Activated CD8-positive, alpha-beta memory T cell treated with anti-CD3 and anti-CD28 coated beads for 36 hours (primary cell): ENCODE measurements at regions not wholly inside any gene's neighbourhood (a gene's known extent, or its start where the extent isn't known, plus 50 kb on each side); places are given as distances from the start of the nearest gene placed in this dataset.
"Not testable (repeated sequence)": the region's sequence is repeated elsewhere in the genome, so short reads cannot be mapped to it uniquely, and the experiment has no call there.

Experiments used
- CTCF ChIA-PET: fragments of 350-600 bp; sonication (Branson Sonifier 250); formaldehyde crosslinking; loops from one replicate; lab custom pipeline; 2021; ENCODE audit warnings: antibody characterized with exemption; lab: Charles Lee
- POLR2A ChIA-PET: fragments of 350-600 bp; sonication (Branson Sonifier 250); formaldehyde crosslinking; loops from one replicate; lab custom pipeline; 2021; ENCODE audit warnings: antibody characterized with exemption; lab: Charles Lee

DNA sequence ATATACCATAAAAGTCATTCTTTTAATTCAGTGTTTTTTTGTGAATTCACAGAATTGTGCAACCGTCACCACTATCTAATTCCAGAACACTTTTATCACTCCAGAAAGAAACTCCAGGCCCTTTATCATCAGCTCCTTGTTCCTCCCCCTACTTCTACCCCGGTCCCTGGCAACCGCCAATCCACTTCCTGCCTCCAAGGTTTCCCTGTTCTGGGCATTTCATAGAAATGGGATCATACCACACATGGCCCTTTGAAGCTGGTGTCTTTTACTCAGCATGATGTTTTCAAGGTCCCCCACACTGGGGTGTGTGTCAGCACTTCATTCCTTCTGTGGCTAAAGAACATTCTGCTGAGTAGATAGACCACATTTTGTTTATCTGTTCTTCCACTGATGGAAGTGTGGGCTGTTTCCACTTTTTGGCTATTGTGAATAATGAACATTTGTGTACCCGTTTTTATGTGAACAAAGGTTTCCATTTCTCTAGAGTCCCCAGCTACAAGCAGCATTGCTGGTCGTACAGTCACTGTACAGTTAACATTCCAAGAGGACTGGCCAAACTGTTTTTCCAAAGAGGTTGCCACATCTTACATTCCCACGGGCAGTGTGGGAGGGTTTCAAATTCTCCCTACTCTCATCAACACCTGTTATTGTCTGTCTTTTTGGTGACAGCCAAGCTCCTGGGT lies 75.8 kb upstream of the ZNF469 start:
- POLR2A ChIA-PET, result no interaction called here
- CTCF ChIA-PET, result no interaction called here

DNA sequence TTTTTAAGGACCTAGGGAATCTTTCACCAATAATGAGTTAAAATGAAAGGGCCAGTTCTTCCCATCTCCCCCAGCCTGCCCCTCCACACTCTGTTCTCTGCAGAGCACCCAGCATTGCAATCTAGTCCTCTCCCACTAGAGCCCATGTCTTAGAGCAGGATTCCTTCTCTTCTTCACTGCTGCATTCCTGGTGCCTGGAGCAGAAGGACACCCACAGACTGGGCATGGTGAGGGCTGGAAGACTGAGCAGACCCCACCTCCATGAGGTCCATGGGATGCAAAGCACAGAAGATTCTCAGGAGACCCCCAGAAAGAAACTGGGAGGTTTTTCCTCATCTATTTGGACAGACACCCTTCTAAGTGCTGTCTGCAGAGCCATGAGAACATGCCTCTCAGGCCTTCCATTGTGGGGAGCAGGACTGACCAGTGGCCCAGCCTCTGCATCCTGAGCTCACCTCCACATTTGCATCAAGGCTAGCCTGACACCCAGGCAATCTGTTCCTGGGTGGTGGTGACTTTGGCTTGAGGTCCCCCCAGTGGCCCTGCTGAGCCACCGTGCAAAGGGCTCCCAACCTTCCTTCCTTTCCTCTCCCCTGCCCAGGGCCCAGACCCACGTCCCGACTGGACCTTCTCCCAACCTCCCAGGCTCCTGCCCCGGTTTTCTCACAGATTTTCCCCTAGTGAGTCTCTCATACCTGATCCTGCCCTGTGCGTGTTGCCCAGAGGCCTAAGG lies 74.2 kb upstream of the ZNF469 start:
- ChIA-PET POLR2A (no interaction called here), CTCF (no interaction called here)

DNA sequence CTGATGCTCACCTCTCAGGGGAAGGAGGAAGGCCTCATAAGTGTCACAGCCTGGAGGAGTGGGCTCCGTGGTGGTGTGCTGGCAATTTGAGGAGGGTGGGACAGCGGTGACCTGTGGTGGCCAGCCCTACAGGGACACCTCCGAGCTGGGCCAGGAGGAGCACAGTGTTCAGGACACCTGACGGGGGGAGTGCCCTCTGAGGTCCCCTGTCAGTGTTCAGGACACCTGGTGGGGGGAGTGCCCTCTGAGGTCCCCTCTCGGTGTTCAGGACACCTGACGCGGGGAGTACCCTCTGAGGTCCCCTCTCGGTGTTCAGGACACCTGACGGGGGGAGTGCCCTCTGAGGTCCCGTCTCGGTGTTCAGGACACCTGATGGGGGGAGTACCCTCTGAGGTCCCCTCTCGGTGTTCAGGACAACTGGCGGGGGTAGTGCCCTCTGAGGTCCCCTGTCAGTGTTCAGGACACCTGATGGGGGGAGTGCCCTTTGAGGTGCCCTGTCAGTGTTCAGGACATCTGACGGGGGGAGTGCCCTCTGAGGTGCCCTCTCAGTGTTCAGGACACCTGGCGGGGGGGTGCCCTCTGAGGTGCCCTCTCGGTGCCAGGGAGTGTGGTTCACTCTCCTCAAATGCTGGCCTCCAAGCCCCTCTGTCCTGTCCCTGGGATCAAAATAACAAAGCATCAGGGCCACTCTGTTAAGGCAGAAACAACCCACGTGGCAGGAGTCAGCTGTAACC lies 73.4 kb upstream of the ZNF469 start:
- ChIA-PET POLR2A (no interaction called here), CTCF (no interaction called here)

DNA sequence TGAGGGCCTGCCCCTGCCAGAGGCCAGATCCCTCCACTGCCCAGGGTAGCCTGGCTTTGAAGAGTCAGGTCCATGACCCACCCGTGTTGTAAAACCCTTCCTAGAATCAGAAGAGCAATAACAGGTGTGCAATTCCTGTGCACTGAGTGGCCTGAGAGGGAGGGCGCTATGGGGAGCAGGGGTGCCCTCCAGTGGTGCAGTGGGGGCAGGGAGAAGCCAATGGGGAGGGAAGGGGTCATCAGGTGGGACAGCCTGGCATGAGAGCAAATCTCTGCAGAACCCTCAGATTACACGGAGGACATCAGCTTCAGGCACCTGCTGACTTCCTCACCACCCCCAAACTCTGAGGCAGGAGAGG lies 72.9 kb upstream of the ZNF469 start:
- CTCF ChIA-PET, result no interaction called here
- POLR2A ChIA-PET, result no interaction called here

DNA sequence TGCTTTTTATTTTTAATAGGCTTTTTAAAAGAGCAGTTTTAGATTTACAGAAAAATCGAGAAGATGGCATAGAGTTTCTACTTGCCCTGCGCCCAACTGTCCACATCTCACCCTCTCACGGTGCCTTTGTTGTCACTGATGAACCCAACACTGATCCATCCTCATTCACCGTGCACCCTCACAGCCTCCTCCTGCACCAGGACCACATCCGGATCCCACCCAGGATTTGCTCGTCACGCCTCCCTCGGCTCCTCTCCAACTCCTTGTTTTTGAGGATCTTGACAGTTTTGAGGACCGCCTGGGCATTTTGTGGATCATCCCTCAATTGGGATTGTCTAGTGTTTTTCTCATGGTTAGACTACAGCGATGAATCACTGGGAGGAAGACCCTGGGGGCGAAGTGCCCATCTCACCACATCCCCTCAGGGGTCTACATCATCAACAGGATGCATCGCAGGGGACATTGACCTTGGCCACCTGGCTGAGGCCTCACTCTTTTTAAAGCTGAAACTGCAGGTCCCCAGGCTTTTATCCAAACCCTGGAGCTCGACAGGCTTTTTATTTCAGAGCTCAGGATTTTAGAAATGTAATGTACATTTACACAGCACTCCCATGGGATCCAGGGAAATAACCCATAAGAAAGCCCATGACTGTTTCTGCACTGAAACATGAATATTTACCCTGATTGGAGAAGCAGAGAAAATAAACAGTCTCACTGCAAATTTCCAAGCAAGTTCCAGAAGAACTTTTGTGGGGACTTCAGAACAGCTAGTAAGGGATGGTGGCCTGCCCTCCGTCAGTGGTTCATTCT lies 71.8 kb upstream of the ZNF469 start:
- POLR2A ChIA-PET, result no interaction called here
- CTCF ChIA-PET, result no interaction called here

DNA sequence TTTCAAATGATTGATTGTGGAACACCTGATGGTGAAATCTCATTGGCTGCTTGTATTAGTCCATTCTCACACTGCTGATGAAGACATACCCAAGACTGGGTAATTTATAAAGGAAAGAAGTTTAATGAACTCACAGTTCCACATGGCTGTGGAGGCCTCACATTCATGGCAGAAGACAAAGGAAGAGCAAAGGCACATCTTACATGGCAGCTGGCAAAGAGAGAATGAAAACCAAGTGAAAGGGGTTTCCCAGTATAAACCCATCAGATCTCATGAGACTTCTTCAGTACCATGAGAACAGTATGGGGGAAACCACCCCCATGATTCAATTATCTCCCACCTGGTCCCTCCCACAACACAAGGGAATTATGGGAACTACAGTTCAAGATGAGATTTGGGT lies 70.9 kb upstream of the ZNF469 start:
- CTCF ChIA-PET, POLR2A ChIA-PET: not testable (repeated sequence)

DNA sequence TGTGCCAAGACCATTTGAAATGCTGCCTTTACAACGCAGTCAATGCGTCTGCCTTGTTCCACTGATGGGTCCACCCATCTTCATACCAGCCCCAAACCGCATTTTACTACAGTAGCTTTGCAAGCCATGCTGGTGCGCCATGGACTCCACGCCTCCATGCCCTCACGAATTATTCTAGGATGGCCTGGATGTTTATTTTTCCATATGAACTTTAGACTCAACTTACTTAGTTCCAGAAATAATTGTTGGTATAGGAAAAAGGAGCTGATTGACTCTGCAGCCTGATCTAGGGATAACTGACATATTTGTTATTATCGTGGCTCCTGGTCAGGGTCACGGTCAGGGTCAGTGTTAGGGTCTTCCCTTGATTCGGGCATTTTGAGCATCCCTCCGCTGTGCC lies 70.0 kb upstream of the ZNF469 start:
- CTCF ChIA-PET, result no interaction called here

DNA sequence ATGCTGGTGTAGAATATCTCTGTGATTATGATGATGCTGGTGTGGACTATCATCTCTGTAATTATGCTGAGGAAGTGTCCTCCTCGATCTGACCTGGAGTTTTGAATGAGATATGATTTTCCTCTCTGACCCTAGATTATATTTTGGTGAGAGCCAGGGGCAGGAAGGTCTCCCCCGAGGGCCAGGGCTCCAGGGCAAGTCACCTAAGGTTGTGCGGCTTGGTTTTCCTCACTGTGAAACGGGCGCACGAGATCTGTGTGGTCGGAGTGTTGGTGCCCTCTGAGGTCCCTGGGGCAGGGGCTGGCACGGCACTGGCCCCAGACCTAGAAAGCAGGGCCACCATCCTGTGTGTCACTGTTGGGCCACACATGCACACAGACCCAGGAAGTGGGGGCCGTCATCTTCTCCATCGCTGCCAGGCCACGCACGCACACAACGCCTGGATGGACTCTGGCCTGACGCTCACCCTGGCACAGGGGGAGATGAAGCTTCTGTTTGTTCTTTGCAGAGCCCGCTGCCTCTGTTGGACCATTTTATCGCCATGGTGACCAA lies 67.7 kb upstream of the ZNF469 start:
- CTCF ChIA-PET, result no interaction called here
- POLR2A ChIA-PET, result no interaction called here

More for the DNA sequence above, 70.0 kb upstream of the ZNF469 start:
- POLR2A ChIA-PET, result no interaction called here

DNA sequence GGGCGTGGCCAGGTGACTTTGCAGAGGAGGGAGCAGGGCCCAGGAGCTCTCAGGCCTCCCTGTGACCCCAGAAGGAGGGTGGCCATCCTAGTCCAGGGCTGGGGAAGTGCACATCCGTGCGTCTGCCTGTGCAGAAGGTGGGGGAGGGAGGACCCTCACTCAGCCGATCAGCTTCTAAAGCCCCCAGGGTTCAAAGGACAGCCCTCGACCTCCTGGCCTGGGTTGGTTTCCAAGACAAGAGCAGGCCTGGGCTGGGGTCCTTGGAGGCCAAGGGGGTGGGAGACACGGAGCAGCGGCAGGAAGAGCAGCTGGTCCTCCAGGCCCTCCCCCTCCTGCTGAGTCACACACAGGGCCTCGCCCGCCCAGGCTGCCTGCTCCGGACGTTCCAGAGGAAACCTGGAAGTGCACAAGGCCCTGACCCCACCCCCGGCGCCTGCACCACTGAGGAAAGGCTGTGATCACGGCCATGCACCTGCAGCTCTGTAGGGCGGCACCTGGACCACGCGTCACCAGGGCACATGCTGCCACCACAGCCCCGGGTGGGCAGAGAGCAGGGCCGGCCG lies 67.1 kb upstream of the ZNF469 start:
- ChIA-PET CTCF (no interaction called here), POLR2A (no interaction called here)

DNA sequence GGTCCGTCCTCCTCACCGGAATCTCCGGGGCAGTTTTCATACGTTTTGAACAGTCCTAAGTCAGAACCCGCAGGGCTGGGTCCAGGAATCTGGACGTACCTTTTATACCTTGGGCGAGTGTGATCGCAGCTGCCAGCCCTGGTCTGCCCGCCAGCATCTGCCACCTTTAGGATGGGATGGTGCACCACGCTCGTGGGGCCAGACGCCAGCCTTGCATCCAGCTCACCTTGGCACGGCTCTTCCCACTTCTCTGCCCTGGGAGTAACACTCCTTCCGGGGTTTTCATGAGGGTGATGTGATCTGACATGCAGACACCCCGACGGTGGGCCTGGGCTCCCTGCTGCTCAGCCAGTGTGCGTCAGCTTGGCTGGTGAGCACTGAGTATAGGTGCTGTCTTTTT lies 66.6 kb upstream of the ZNF469 start:
- POLR2A ChIA-PET, result no interaction called here
- CTCF ChIA-PET, result no interaction called here

DNA sequence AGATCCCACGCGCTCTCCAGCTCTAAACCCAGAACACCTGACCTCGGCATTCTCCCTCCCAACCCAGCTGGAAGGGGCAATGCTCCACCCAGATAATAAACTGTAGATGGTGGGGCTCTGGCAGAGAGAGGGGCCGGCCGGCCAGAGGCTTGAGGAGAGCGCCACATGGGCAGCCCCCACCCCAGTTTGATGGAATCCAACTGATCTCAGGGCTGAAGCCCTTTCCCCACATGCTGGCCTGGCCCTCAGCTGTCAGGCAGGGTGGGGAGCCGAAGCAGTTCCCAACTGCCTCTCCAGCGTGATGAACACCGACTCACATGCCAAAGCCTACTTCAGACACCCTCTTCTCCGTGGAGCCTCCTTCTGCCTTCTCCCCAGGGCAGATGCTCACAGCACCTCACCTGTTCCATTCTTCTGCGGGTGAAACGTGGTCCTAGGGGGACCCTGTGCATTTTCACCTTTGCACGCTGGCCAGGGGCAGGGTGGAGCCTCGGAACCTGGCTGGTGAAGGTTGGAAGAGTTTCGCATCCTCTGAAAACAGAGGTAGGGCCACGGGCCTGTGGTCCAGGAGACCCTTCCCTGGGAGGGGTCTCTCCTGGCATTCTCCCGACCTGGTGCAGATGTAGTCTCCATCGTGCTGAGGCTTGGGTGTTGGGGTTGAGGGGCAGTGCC lies 65.7 kb upstream of the ZNF469 start:
- POLR2A ChIA-PET, result no interaction called here
- CTCF ChIA-PET, result no interaction called here

DNA sequence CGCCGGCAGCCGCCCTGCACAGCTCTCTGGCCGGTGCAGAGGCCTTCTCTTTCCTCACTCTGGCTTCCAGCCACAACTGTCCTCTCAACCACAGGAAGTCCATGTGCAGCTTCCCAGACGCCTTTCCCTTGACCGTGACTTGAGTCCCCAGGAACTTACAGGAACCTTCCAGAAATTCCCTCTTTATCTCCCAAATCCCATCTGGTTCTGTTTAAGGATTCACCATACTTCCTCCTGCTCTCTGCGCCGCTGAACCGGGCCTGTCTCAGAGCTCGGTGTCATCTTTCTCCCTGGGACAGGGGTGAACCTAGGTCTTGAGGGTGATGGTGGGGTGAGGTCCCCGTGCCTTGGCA lies 65.2 kb upstream of the ZNF469 start:
- CTCF ChIA-PET, result no interaction called here
- POLR2A ChIA-PET, result no interaction called here

DNA sequence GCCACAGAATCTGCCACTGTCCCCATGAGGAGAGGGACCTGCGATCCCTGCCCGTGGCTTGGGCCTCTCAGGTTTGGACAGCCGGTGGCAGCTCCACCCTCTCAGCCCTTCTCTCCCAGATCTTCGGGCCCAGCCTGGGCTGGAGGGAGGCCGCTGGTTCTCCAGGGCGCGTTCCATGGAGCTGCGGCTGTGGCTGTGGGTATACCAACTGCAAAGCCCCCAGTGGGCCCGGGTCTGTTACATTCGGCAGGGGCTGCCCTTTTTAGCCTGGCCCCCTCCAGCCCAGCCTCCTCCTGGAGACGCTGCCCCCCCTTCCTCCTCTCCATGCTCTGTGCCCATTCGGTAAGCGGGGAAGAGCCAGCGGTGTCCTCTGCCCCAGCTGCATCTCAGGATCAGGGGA lies 64.7 kb upstream of the ZNF469 start:
- CTCF ChIA-PET, result no interaction called here

DNA sequence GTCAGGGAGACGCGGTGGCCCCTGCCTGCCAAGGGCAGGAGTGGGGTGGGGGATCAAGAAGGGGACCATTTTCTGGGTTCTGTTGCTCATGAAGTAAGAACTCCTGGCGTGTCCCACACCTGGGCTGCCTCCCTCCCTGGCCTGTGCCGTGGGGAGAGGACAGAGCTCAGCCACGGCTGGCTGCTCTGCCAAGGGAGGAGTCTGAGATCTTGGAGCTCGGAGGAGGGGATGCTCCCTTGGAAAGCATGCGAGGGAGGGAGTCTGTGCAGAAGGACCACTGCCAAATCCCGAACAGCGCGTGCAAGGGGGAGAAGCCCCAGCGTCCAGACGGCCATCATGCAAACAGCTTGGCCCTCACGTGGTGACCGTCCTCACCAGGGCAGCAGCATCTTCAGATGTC lies 64.2 kb upstream of the ZNF469 start:
- ChIA-PET POLR2A (no interaction called here), CTCF (no interaction called here)

More for the DNA sequence above, 64.7 kb upstream of the ZNF469 start:
- POLR2A ChIA-PET, result no interaction called here

DNA sequence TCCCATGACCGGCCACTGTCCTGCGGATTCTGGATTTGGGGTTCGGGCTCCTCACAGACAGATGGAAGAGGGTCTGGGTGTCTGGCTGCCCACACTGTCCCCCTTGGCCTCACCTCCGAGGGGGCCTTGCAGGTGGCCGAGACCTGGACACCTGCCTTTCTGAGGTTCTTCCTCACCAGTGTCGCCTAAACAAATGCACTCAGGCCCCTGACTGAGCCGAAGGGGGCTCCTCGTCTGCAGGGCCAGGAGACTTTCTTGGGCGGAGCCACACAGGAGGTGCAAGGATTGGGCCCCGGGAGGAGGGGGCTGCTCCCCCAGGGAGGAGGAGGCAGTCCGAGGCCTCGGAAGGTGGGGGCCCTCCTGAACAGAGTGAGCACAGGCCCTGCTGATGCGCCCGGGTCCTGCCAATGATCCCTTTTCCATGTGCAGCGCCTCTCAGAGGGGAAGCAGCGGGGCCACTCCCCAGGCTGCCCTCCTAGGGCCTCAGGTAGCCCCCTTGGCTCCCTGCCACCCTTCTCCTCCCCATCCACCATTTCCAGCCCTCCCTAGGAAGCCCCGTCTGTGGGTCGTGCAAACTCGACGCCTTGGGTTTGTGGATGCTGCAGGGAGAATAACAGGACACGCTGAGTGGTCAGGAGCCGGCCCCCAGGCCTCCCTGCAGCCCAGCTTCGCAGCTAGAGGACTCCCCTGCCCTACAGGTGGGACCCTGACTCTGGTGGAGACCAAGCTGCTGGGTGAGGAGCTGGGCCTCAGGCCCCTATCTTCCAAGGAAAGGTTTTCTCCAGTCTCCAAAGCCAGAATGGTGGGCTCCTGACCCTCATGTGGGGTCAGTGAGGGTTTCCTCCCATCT lies 63.4 kb upstream of the ZNF469 start:
- CTCF ChIA-PET, result no interaction called here

DNA sequence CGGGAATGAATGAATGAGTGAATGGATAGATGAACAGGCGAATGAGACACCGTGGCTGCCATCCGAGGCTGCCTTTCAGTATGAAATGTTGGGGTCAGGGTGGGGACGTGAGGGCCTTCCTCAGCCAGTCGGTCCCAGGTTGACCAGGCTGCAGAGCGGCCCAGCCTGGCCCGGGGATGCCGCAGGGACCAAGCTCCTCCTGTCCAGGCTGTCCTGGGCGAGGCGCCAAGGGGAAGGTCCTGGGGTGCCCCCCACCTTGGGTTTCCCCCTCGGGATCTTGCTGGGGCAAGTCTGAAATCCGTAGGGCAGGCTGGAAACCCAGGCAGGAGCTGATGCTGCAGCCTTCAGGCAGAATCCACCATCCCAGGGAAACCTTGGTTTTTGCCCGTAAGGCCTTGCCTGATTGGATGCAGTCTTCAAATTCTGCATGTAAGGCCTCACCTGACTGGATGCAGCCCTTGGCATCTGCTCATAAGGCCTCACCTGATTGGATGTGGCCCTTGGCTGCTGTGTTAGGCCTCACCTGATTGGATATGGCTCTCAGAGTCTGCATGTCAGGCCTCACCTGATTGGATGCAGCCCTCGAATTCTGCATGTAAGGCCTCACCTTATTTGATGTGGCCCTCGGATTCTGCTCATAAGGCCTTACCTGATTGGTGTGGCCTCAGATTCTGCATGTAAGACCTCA lies 61.7 kb upstream of the ZNF469 start:
- ChIA-PET CTCF (no interaction called here), POLR2A (no interaction called here)

More for the DNA sequence above, 63.4 kb upstream of the ZNF469 start:
- POLR2A ChIA-PET, result no interaction called here

DNA sequence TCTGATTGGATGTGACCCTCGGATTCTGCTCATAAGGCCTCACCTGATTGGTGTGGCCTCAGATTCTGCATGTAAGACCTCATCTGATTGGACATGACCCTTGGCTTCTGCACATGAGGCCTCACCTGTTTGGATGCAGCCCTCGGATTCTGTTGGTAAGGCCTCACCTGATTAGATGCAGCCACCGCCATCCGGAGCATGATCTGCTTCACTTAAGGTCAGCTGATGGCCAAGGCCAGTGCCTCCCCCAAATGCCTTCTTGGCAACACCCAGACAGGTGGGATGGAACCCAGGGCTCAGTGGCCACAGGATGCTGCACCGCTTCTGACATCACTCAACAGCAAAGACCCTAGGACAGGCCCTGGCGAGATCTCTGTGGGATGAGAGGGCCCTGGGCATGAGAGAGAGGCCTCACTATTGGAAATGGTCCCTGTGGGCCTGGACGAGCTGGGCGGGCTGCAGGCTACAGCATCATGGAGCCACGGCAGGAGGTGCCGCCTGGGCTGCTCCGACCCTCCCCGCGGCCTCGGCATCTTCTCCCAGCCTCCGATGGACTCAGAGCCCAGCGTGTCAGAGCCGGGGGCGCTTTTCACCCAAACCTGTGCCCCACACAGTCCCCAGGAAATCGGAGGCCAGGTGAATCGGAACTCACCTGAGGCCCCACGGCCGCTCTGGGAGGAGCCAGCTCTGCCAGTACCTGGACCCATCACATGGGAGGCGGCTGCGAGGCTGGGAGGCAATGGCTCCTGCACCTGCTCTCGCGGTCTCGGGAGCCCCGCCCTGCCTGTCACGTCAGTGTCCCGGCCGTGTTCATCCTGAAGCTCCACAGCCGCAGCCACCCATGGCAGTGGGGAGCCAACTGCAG lies 60.9 kb upstream of the ZNF469 start:
- ChIA-PET CTCF (no interaction called here), POLR2A (no interaction called here)
